ENCODE measurements at regions not wholly inside any gene's neighbourhood (a gene's known extent, or its start where the extent isn't known, plus 50 kb on each side); places are given as distances from the start of the nearest gene placed in this dataset.

DNA sequence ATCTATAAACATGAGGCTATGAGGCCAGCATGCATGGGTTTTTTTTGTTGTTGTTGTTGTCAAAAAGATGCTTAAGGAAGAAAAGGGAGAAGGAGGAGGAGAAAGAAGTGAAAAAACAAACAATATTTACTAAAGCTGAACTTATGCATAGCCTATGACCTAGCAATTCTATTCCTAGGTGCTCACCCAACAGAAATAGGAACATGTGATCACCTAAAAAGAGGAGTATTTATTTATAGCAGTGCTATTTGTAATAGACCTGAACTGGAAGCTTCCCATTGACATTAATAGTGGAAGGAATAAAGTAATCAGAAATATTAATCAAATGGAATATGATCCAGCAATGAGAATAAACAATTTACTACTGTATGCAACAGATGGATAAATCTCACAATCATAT, 156.5 kb upstream of the OLIG3 start:
- H3F3A ChIP-seq (ENCODE audit: low read depth), result no peaks in the 10 kb centered on the region
- no peak for DNase-seq (ENCODE audit: low spot score)
- H3K4me1 ChIP-seq, result no peaks in the 10 kb centered on the region
- Mint-ChIP-seq H3K27ac (no peak overlapping the region), H3K4me1 (no peaks in the 10 kb centered on the region), H3K27me3 (ENCODE audit: insufficient read depth, low read depth) (no peaks in the 10 kb centered on the region), H3K9me3 (no peaks in the 10 kb centered on the region), H3K4me3 (no peak overlapping the region), H3K36me3 (no peaks in the 10 kb centered on the region)
- no peak overlapping the region for H3K9ac ChIP-seq
- peaks cover 9% of the 10 kb centered on the region for H3K9me3 ChIP-seq (ENCODE audit: low read depth)
- no peak overlapping the region for H2AFZ ChIP-seq (replicated peaks)
- TF ChIP-seq EZH2phosphoT487 (IDR thresholded peaks at IDR 0.05), result no peak
- no peak for TF ChIP-seq EZH2 (IDR thresholded peaks at IDR 0.05)
- TF ChIP-seq, protein P1, sequence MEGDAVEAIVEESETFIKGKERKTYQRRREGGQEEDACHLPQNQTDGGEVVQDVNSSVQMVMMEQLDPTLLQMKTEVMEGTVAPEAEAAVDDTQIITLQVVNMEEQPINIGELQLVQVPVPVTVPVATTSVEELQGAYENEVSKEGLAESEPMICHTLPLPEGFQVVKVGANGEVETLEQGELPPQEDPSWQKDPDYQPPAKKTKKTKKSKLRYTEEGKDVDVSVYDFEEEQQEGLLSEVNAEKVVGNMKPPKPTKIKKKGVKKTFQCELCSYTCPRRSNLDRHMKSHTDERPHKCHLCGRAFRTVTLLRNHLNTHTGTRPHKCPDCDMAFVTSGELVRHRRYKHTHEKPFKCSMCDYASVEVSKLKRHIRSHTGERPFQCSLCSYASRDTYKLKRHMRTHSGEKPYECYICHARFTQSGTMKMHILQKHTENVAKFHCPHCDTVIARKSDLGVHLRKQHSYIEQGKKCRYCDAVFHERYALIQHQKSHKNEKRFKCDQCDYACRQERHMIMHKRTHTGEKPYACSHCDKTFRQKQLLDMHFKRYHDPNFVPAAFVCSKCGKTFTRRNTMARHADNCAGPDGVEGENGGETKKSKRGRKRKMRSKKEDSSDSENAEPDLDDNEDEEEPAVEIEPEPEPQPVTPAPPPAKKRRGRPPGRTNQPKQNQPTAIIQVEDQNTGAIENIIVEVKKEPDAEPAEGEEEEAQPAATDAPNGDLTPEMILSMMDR (IDR thresholded peaks at IDR 0.05), result no peak
- H3K27ac ChIP-seq, result no peak overlapping the region
- no peak overlapping the region for H3K4me3 ChIP-seq
- H3K27me3 ChIP-seq, result no peaks in the 10 kb centered on the region
- no peak overlapping the region for H3K4me2 ChIP-seq
- no peaks in the 10 kb centered on the region for H4K20me1 ChIP-seq (ENCODE audit: low read depth)
- peaks cover 3% of the 10 kb centered on the region for H3K36me3 ChIP-seq
- H3K79me2 ChIP-seq (ENCODE audit: low read depth), result no peaks in the 10 kb centered on the region

DNA sequence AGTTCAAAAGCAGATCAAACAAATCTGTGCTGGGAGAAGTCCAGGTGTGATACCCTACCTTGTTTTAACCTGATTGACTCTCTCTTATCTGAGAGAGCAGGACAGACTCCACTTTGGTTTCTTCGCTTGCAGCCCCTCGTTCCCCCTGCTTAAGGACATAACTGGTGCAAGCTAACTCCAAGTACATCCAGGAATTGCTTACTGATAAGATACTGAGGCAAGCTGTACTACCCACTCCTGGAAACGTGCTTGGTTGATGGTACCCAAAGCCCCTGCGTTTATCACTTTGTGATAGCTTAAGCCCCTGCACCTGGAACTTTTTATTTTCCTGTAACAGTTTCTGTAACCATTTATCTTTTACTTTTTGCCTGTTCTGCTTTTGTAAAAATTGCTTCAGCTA, 157.0 kb upstream of the OLIG3 start:
- H3K27ac ChIP-seq, result no peak overlapping the region
- TF ChIP-seq, protein P1 (IDR thresholded peaks at IDR 0.05), result no peak
- no peak for TF ChIP-seq EZH2 (IDR thresholded peaks at IDR 0.05)
- TF ChIP-seq EZH2phosphoT487 (IDR thresholded peaks at IDR 0.05), result no peak
- H3K4me1 ChIP-seq, result no peaks in the 10 kb centered on the region
- no peaks in the 10 kb centered on the region for H3K79me2 ChIP-seq (ENCODE audit: low read depth)
- no peak for DNase-seq (ENCODE audit: low spot score)
- no peaks in the 10 kb centered on the region for H3K4me1 Mint-ChIP-seq
- no peak overlapping the region for H3K4me3 Mint-ChIP-seq
- no peak overlapping the region for H2AFZ ChIP-seq (replicated peaks)
- no peak overlapping the region for H3K27ac Mint-ChIP-seq
- no peaks in the 10 kb centered on the region for H3K27me3 ChIP-seq
- no peaks in the 10 kb centered on the region for H4K20me1 ChIP-seq (ENCODE audit: low read depth)
- no peaks in the 10 kb centered on the region for H3K9me3 Mint-ChIP-seq
- H3K36me3 ChIP-seq, result peaks cover 3% of the 10 kb centered on the region
- H3K27me3 Mint-ChIP-seq (ENCODE audit: insufficient read depth, low read depth), result no peaks in the 10 kb centered on the region
- H3K9ac ChIP-seq, result no peak overlapping the region
- H3K4me3 ChIP-seq, result no peak overlapping the region
- no peak overlapping the region for H3K4me2 ChIP-seq
- H3K36me3 Mint-ChIP-seq, result no peaks in the 10 kb centered on the region
- H3F3A ChIP-seq (ENCODE audit: low read depth), result no peaks in the 10 kb centered on the region
- H3K9me3 ChIP-seq (ENCODE audit: low read depth), result peaks cover 9% of the 10 kb centered on the region

DNA sequence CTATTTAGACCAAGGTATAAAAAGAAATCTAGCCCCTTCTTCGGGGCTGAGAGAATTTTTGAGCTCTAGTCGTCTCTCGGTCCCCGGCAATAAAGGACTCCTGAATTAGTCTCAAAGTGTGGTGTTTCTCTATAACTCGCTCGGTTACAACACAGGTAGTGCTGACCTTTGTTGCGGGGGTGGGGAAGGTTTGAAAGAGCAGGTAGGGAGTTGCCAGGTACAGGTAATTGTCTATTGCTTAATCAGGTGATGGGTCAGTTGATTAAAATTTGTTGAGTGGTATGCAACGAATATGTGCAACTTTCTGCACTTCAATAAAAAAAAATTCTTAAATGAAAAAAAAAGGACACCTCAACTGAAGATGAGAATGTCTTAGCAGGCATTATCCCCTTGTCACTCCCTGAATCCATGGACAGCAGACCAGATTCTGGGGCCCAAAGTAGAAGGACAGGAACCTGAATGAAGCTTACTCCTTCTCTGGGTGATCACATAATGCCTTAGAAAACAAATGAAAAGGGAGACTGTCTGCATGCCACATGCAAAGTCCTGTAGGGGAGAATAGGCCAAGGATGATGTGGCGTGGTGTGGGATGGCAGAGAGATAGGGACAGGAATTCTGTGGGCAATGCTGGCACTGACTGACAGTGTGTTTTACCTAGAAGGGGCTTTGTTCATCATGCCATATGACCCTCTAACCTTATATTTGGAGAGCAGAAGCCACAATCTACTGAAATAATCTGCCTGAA, 157.6 kb upstream of the OLIG3 start:
- no peak overlapping the region for H3K4me2 ChIP-seq
- H3K27ac Mint-ChIP-seq, result no peak overlapping the region
- no peaks in the 10 kb centered on the region for H3K36me3 Mint-ChIP-seq

More for the DNA sequence above, 157.6 kb upstream of the OLIG3 start:
- H3K4me1 ChIP-seq, result no peaks in the 10 kb centered on the region
- no peak overlapping the region for H3K9ac ChIP-seq
- no peaks in the 10 kb centered on the region for H3K27me3 ChIP-seq
- Mint-ChIP-seq H3K27me3 (ENCODE audit: insufficient read depth, low read depth) (no peaks in the 10 kb centered on the region), H3K4me3 (no peak overlapping the region), H3K4me1 (no peaks in the 10 kb centered on the region), H3K9me3 (no peaks in the 10 kb centered on the region)
- no peak overlapping the region for H3K4me3 ChIP-seq
- no peak overlapping the region for H2AFZ ChIP-seq (replicated peaks)
- TF ChIP-seq EZH2 (IDR thresholded peaks at IDR 0.05), result no peak
- TF ChIP-seq, protein P1 (IDR thresholded peaks at IDR 0.05), result no peak
- H3K36me3 ChIP-seq, result peaks cover 3% of the 10 kb centered on the region
- H3F3A ChIP-seq (ENCODE audit: low read depth), result no peaks in the 10 kb centered on the region
- H3K9me3 ChIP-seq (ENCODE audit: low read depth), result peaks cover 9% of the 10 kb centered on the region
- H3K79me2 ChIP-seq (ENCODE audit: low read depth), result no peaks in the 10 kb centered on the region
- DNase-seq (ENCODE audit: low spot score), result no peak
- H3K27ac ChIP-seq, result no peak overlapping the region
- H4K20me1 ChIP-seq (ENCODE audit: low read depth), result no peaks in the 10 kb centered on the region

Data from neural progenitor cell (in vitro differentiated cells).